Activated naive CD4-positive, alpha-beta T cell treated with anti-CD3 and anti-CD28 coated beads, Interleukin-2, amount 10 ng/mL, durations not matched to agents 7 days and 5 days (primary cell): ENCODE measurements at regions not wholly inside any gene's neighbourhood (a gene's known extent, or its start where the extent isn't known, plus 50 kb on each side); places are given as distances from the start of the nearest gene placed in this dataset.

Experiments
- CTCF ChIA-PET: fragments of 350-600 bp; sonication (Branson Sonifier 250); formaldehyde crosslinking; loops from one replicate; lab custom pipeline; 2021; ENCODE audit warnings: antibody characterized with exemption; lab: Charles Lee
- DNase-seq: peaks from one replicate; pipeline ENCODE4 v3.0.0-alpha.2; 2020
- H3K27ac Mint-ChIP-seq: one replicate; pipeline ENCODE4 v1.8.0; 2021; ENCODE audit warnings: mild to moderate bottlenecking, moderate library complexity, mixed read lengths
- H3K27me3 Mint-ChIP-seq: one replicate; pipeline ENCODE4 v1.8.0; 2021; ENCODE audit warnings: mild to moderate bottlenecking, mixed read lengths
- H3K36me3 Mint-ChIP-seq: one replicate; pipeline ENCODE4 v1.8.0; 2021; ENCODE audit warnings: mixed read lengths
- H3K4me1 Mint-ChIP-seq: one replicate; pipeline ENCODE4 v1.8.0; 2021; ENCODE audit warnings: mixed read lengths
- H3K4me3 Mint-ChIP-seq: one replicate; pipeline ENCODE4 v1.8.0; 2021; ENCODE audit warnings: mild to moderate bottlenecking, moderate library complexity, mixed read lengths
- H3K9me3 Mint-ChIP-seq: one replicate; pipeline ENCODE4 v1.8.0; 2021; ENCODE audit warnings: mixed read lengths

GRCh38 chr10:78974617-78975317 is 94.0 kb upstream of the ZMIZ1 start:
- Mint-ChIP-seq H3K9me3 (no peaks in the 10 kb centered on the region), H3K27ac (peak overlapping the region; percentile 88), H3K27me3 (peaks cover 45% of the 10 kb centered on the region), H3K4me3 (peak overlapping the region; percentile 83), H3K4me1 (peaks cover 19% of the 10 kb centered on the region), H3K36me3 (no peaks in the 10 kb centered on the region)
- DNase-seq: peak; percentile 53
- CTCF ChIA-PET: interaction anchor here (0.8 to 2.0 kb wide), 10 partner anchors 9 to 128 kb away, joined by 3 to 8 read pairs (median 4); partner anchors contain the start of gene ZMIZ1

- no peak overlapping the region for H3K27ac Mint-ChIP-seq
- no peak for DNase-seq
- H3K4me3 Mint-ChIP-seq: no peak overlapping the region
- peaks cover 56% of the 10 kb centered on the region for H3K27me3 Mint-ChIP-seq
- H3K36me3 Mint-ChIP-seq: no peaks in the 10 kb centered on the region
- peaks cover 23% of the 10 kb centered on the region for H3K4me1 Mint-ChIP-seq
- CTCF ChIA-PET: interaction anchor here (1.3 to 2.0 kb wide), 2 partner anchors 10 to 76 kb away, joined by 3 to 8 read pairs; no protein-coding TSS in a partner anchor
- no peaks in the 10 kb centered on the region for H3K9me3 Mint-ChIP-seq
Measured at GRCh38 chr10:78975926-78976325, 92.8 kb upstream of the ZMIZ1 start.

GRCh38 chr10:78976825-78977755 is 91.7 kb upstream of the ZMIZ1 start:
- no peak for DNase-seq
- no peaks in the 10 kb centered on the region for H3K36me3 Mint-ChIP-seq
- peaks cover 65% of the 10 kb centered on the region for H3K27me3 Mint-ChIP-seq
- CTCF ChIA-PET: no interaction called here
- H3K9me3 Mint-ChIP-seq: no peaks in the 10 kb centered on the region
- no peak overlapping the region for H3K27ac Mint-ChIP-seq
- peaks cover 31% of the 10 kb centered on the region for H3K4me1 Mint-ChIP-seq
- no peak overlapping the region for H3K4me3 Mint-ChIP-seq

- DNase-seq: no peak
- CTCF ChIA-PET: no interaction called here
- no peak overlapping the region for H3K4me3 Mint-ChIP-seq
- H3K4me1 Mint-ChIP-seq: peaks cover 18% of the 10 kb centered on the region
- no peaks in the 10 kb centered on the region for H3K9me3 Mint-ChIP-seq
- no peak overlapping the region for H3K27ac Mint-ChIP-seq
- H3K27me3 Mint-ChIP-seq: peaks cover 66% of the 10 kb centered on the region
- no peaks in the 10 kb centered on the region for H3K36me3 Mint-ChIP-seq
Measured at GRCh38 chr10:78979938-78980337, 88.8 kb upstream of the ZMIZ1 start.

- H3K27ac Mint-ChIP-seq: no peak overlapping the region
- no peaks in the 10 kb centered on the region for H3K36me3 Mint-ChIP-seq
- no peaks in the 10 kb centered on the region for H3K9me3 Mint-ChIP-seq
- H3K4me3 Mint-ChIP-seq: no peak overlapping the region
- peaks cover 68% of the 10 kb centered on the region for H3K27me3 Mint-ChIP-seq
- peaks cover 15% of the 10 kb centered on the region for H3K4me1 Mint-ChIP-seq
- CTCF ChIA-PET: no interaction called here
- no peak for DNase-seq
Measured at GRCh38 chr10:78980354-78980753, 88.4 kb upstream of the ZMIZ1 start.

- CTCF ChIA-PET: interaction anchor here (1.0 kb wide), 1 partner anchor 214 kb away, joined by 3 read pairs; no protein-coding TSS in a partner anchor
- H3K4me3 Mint-ChIP-seq: no peak overlapping the region
- no peaks in the 10 kb centered on the region for H3K36me3 Mint-ChIP-seq
- peaks cover 68% of the 10 kb centered on the region for H3K27me3 Mint-ChIP-seq
- peaks cover 12% of the 10 kb centered on the region for H3K4me1 Mint-ChIP-seq
- no peak for DNase-seq
- H3K27ac Mint-ChIP-seq: no peak overlapping the region
- H3K9me3 Mint-ChIP-seq: no peaks in the 10 kb centered on the region
Measured at GRCh38 chr10:78980815-78981214, 88.0 kb upstream of the ZMIZ1 start.

- Mint-ChIP-seq H3K9me3 (no peaks in the 10 kb centered on the region), H3K27ac (no peak overlapping the region), H3K36me3 (no peaks in the 10 kb centered on the region), H3K27me3 (peaks cover 67% of the 10 kb centered on the region), H3K4me3 (no peak overlapping the region), H3K4me1 (peaks cover 12% of the 10 kb centered on the region)
- peak; percentile 45 for DNase-seq
- CTCF ChIA-PET: interaction anchor here (1.0 kb wide), 1 partner anchor 214 kb away, joined by 3 read pairs; no protein-coding TSS in a partner anchor
Measured at GRCh38 chr10:78981257-78981969, 87.4 kb upstream of the ZMIZ1 start.

GRCh38 chr10:78981970-78982281 is 86.8 kb upstream of the ZMIZ1 start:
- H3K4me1 Mint-ChIP-seq: peaks cover 12% of the 10 kb centered on the region
- no peaks in the 10 kb centered on the region for H3K9me3 Mint-ChIP-seq
- peaks cover 62% of the 10 kb centered on the region for H3K27me3 Mint-ChIP-seq
- H3K4me3 Mint-ChIP-seq: no peak overlapping the region
- CTCF ChIA-PET: interaction anchor here (1.0 kb wide), 1 partner anchor 213 kb away, joined by 3 read pairs; no protein-coding TSS in a partner anchor
- DNase-seq: no peak
- H3K27ac Mint-ChIP-seq: no peak overlapping the region
- H3K36me3 Mint-ChIP-seq: no peaks in the 10 kb centered on the region

- Mint-ChIP-seq H3K4me1 (peaks cover 12% of the 10 kb centered on the region), H3K36me3 (no peaks in the 10 kb centered on the region), H3K27ac (no peak overlapping the region), H3K4me3 (no peak overlapping the region), H3K9me3 (no peaks in the 10 kb centered on the region), H3K27me3 (peaks cover 54% of the 10 kb centered on the region)
- CTCF ChIA-PET: interaction anchor here (1.0 kb wide), 1 partner anchor 8 kb away, joined by 4 read pairs; no protein-coding TSS in a partner anchor
- no peak for DNase-seq
Measured at GRCh38 chr10:78982726-78983125, 86.0 kb upstream of the ZMIZ1 start.

GRCh38 chr10:78983608-78984007 is 85.2 kb upstream of the ZMIZ1 start:
- CTCF ChIA-PET: interaction anchor here (1.0 kb wide), 1 partner anchor 9 kb away, joined by 4 read pairs; no protein-coding TSS in a partner anchor
- Mint-ChIP-seq H3K27ac (no peak overlapping the region), H3K4me3 (no peak overlapping the region), H3K27me3 (peaks cover 45% of the 10 kb centered on the region), H3K9me3 (no peaks in the 10 kb centered on the region), H3K4me1 (peaks cover 12% of the 10 kb centered on the region), H3K36me3 (no peaks in the 10 kb centered on the region)
- DNase-seq: no peak

GRCh38 chr10:78985973-78986818 is 82.6 kb upstream of the ZMIZ1 start:
- Mint-ChIP-seq H3K27me3 (peaks cover 32% of the 10 kb centered on the region), H3K4me1 (peaks cover 6% of the 10 kb centered on the region), H3K36me3 (no peaks in the 10 kb centered on the region), H3K4me3 (no peak overlapping the region), H3K9me3 (no peaks in the 10 kb centered on the region), H3K27ac (no peak overlapping the region)
- CTCF ChIA-PET: interaction anchor here (2.7 kb wide), 1 partner anchor 11 kb away, joined by 8 read pairs; no protein-coding TSS in a partner anchor
- no peak for DNase-seq

- Mint-ChIP-seq H3K9me3 (no peaks in the 10 kb centered on the region), H3K27me3 (peaks cover 26% of the 10 kb centered on the region), H3K4me1 (no peaks in the 10 kb centered on the region), H3K36me3 (no peaks in the 10 kb centered on the region), H3K27ac (no peak overlapping the region), H3K4me3 (no peak overlapping the region)
- CTCF ChIA-PET: no interaction called here
- no peak for DNase-seq
Measured at GRCh38 chr10:78991187-78991586, 77.6 kb upstream of the ZMIZ1 start.

- CTCF ChIA-PET: no interaction called here
- Mint-ChIP-seq H3K36me3 (no peaks in the 10 kb centered on the region), H3K9me3 (no peaks in the 10 kb centered on the region), H3K27ac (no peak overlapping the region), H3K4me1 (no peaks in the 10 kb centered on the region), H3K4me3 (no peak overlapping the region), H3K27me3 (peaks cover 31% of the 10 kb centered on the region)
- DNase-seq: no peak
Measured at GRCh38 chr10:78992333-78992732, 76.4 kb upstream of the ZMIZ1 start.
